Mesenchymal stem cell (in vitro differentiated cells and primary cell): ENCODE measurements at regions not wholly inside any gene's neighbourhood (a gene's known extent, or its start where the extent isn't known, plus 50 kb on each side); places are given as distances from the start of the nearest gene placed in this dataset.

Experiments used
- DNase-seq: peaks from one replicate; pipeline ENCODE4 v3.0.0-alpha.2; 2013
- H2AFZ ChIP-seq: one replicate; pipeline ENCODE4 v1.6.1; 2013; ENCODE audit warnings: low read depth, mild to moderate bottlenecking, control low read depth, inconsistent platforms, low read length, moderate library complexity
- H2AK5ac ChIP-seq: 2 replicates; pipeline ENCODE4 v1.6.1; 2013; ENCODE audit warnings: low read length, moderate library complexity, mild to moderate bottlenecking, inconsistent platforms; ENCODE audit not compliant: severe bottlenecking
- H2BK120ac ChIP-seq: one replicate; pipeline ENCODE4 v1.6.1; 2013; ENCODE audit warnings: low read depth, mild to moderate bottlenecking, inconsistent platforms, low read length, moderate library complexity
- H2BK12ac ChIP-seq, 2 experiments: one replicate each; pipeline ENCODE4 v1.6.1; 2013; ENCODE audit warnings: inconsistent platforms in 2 of 2, low read length in 2 of 2, mild to moderate bottlenecking in 2 of 2, moderate library complexity in 2 of 2, control low read depth in 1 of 2
- H2BK15ac ChIP-seq: one replicate; pipeline ENCODE4 v1.6.1; 2013; ENCODE audit warnings: mild to moderate bottlenecking, low read depth, inconsistent platforms; ENCODE audit not compliant: poor library complexity, severe bottlenecking
- H2BK5ac ChIP-seq: 2 replicates; pipeline ENCODE4 v1.6.1; 2013; ENCODE audit warnings: low read depth, mild to moderate bottlenecking, low read length, control low read depth, inconsistent platforms; ENCODE audit not compliant: poor library complexity, severe bottlenecking
- H3K14ac ChIP-seq, 2 experiments: one replicate each; pipeline ENCODE4 v1.6.1; 2013; ENCODE audit warnings: inconsistent platforms in 2 of 2, low read length in 2 of 2, control low read depth in 1 of 2, mild to moderate bottlenecking in 1 of 2, moderate library complexity in 1 of 2
- H3K18ac ChIP-seq, 2 experiments: one replicate each; pipeline ENCODE4 v1.6.1; 2013; ENCODE audit warnings: inconsistent platforms in 2 of 2, low read length in 2 of 2, control low read depth in 1 of 2, low read depth in 1 of 2, mild to moderate bottlenecking in 1 of 2
- H3K23ac ChIP-seq, 2 experiments: one replicate each; pipeline ENCODE4 v1.6.1; 2013; ENCODE audit warnings: inconsistent platforms in 2 of 2, low read length in 2 of 2, mild to moderate bottlenecking in 2 of 2, moderate library complexity in 2 of 2, control low read depth in 1 of 2
- H3K27ac ChIP-seq: 2 replicates; pipeline ENCODE4 v1.5.1; 2013; ENCODE audit warnings: mild to moderate bottlenecking, moderate library complexity, low read length, control low read depth, inconsistent platforms; ENCODE audit not compliant: poor library complexity, severe bottlenecking
- H3K27me3 ChIP-seq, 2 experiments: 2 replicates each; pipeline versions ENCODE4 v1.6.1 to v1.7.0; 2013; ENCODE audit warnings: low read length in 2 of 2, mild to moderate bottlenecking in 2 of 2, moderate library complexity in 2 of 2, control low read depth in 1 of 2, inconsistent platforms in 1 of 2; ENCODE audit not compliant: control insufficient read depth in 1 of 2, insufficient read depth in 1 of 2
- H3K36me3 ChIP-seq, 2 experiments: 2 replicates each; pipeline versions ENCODE4 v1.6.1 to v1.7.0; 2013; ENCODE audit warnings: low read length in 2 of 2, control low read depth in 1 of 2, inconsistent platforms in 1 of 2, low read depth in 1 of 2, mild to moderate bottlenecking in 1 of 2; ENCODE audit not compliant: insufficient read depth in 2 of 2, control insufficient read depth in 1 of 2
- H3K4ac ChIP-seq, 2 experiments: one replicate each; pipeline ENCODE4 v1.6.1; 2013; ENCODE audit warnings: inconsistent platforms in 2 of 2, low read length in 2 of 2, mild to moderate bottlenecking in 2 of 2, moderate library complexity in 2 of 2, control low read depth in 1 of 2, low read depth in 1 of 2
- H3K4me1 ChIP-seq: 2 replicates; pipeline ENCODE4 v1.6.1; 2013; ENCODE audit warnings: low read depth, low read length, control low read depth; ENCODE audit not compliant: control insufficient read depth, insufficient read depth
- H3K4me2 ChIP-seq: 2 replicates; pipeline ENCODE4 v1.6.1; 2013; ENCODE audit warnings: low read length, mild to moderate bottlenecking, inconsistent platforms; ENCODE audit not compliant: poor library complexity, severe bottlenecking
- H3K4me3 ChIP-seq, 2 experiments: 2 replicates each; pipeline versions ENCODE4 v1.5.1 to v1.7.0; 2013; ENCODE audit warnings: low read length in 2 of 2, mild to moderate bottlenecking in 2 of 2, control low read depth in 1 of 2, low read depth in 1 of 2; ENCODE audit not compliant: insufficient read depth in 1 of 2
- H3K79me1 ChIP-seq: replicated peaks from 2 replicates; pipeline ENCODE4 v1.6.1; 2013; ENCODE audit warnings: mild to moderate bottlenecking, control low read depth, low read length, inconsistent platforms; ENCODE audit not compliant: poor library complexity, severe bottlenecking
- H3K9ac ChIP-seq: 2 replicates; pipeline ENCODE4 v1.7.0; 2013; ENCODE audit warnings: mild to moderate bottlenecking, low read length, moderate library complexity
- H3K9me3 ChIP-seq: 2 replicates; pipeline ENCODE4 v1.7.0; 2013; ENCODE audit warnings: mild to moderate bottlenecking, low read length; ENCODE audit not compliant: control insufficient read depth
- H4K8ac ChIP-seq: one replicate; pipeline ENCODE4 v1.6.1; 2013; ENCODE audit warnings: inconsistent platforms, mild to moderate bottlenecking, low read length, moderate library complexity
- H4K91ac ChIP-seq: one replicate; pipeline ENCODE4 v1.6.1; 2013; ENCODE audit warnings: mild to moderate bottlenecking, low read length, inconsistent platforms
- WGBS: methylation state at CpG from one replicate; pipeline ENCODE4 v1.1.7; 2013; ENCODE audit warnings: mixed read lengths; 5-methylcytosine and 5-hydroxymethylcytosine counted together

- Histone ChIP-seq H3K36me3 (no peaks in the 10 kb centered on the region), H3K9ac (no peak overlapping the region), H3K27me3 (peaks cover 11 to 73% of the 10 kb centered on the region in 2 experiments), H2BK5ac (no peak overlapping the region), H2AFZ (no peak overlapping the region), H3K18ac (no peak overlapping the region), H2AK5ac (no peak overlapping the region), H3K79me1 (no peaks in the 10 kb centered on the region), H4K8ac (no peak overlapping the region), H3K9me3 (no peaks in the 10 kb centered on the region), H2BK15ac (no peak overlapping the region), H3K4me1 (no peaks in the 10 kb centered on the region), H3K4me2 (no peak overlapping the region), H2BK12ac (no peak overlapping the region), H3K27ac (no peak overlapping the region), H3K4ac (no peak overlapping the region), H4K91ac (no peak overlapping the region), H3K4me3 (no peak overlapping the region), H2BK120ac (no peak overlapping the region), H3K14ac (no peak overlapping the region), H3K23ac (no peak overlapping the region)
- no peak for DNase-seq
- WGBS, result 95% methylated on average over 6 of the region's 8 CpGs
Observed at GRCh38 chr12:111155521-111155920, 213.4 kb downstream of the PHETA1 start.

GRCh38 chr12:111155020-111155419, 213.9 kb downstream of the PHETA1 start:
- Histone ChIP-seq H3K9me3 (no peaks in the 10 kb centered on the region), H3K4me1 (no peaks in the 10 kb centered on the region), H2BK15ac (no peak overlapping the region), H3K79me1 (no peaks in the 10 kb centered on the region), H3K27ac (no peak overlapping the region), H3K27me3 (peaks cover 16 to 72% of the 10 kb centered on the region in 2 experiments), H3K4ac (no peak overlapping the region), H2AK5ac (no peak overlapping the region), H4K91ac (no peak overlapping the region), H2BK5ac (no peak overlapping the region), H2BK120ac (no peak overlapping the region), H2AFZ (no peak overlapping the region), H3K23ac (no peak overlapping the region), H3K4me2 (no peak overlapping the region), H3K9ac (no peak overlapping the region), H3K14ac (no peak overlapping the region), H3K4me3 (no peak overlapping the region), H3K36me3 (no peaks in the 10 kb centered on the region), H4K8ac (no peak overlapping the region), H2BK12ac (no peak overlapping the region), H3K18ac (no peak overlapping the region)
- WGBS, result 76% methylated on average over 3 of the region's 3 CpGs
- no peak for DNase-seq

- H3K4ac ChIP-seq, result no peak overlapping the region
- H2AFZ ChIP-seq, result no peak overlapping the region
- no peak overlapping the region for H2AK5ac ChIP-seq
- no peak overlapping the region for H3K4me2 ChIP-seq
- no peak overlapping the region for H2BK5ac ChIP-seq
- no peak overlapping the region for H3K27ac ChIP-seq
- 72% methylated on average over 18 of the region's 19 CpGs for WGBS
- no peak overlapping the region for H3K4me3 ChIP-seq
- H3K18ac ChIP-seq, result no peak overlapping the region
- H3K14ac ChIP-seq, result no peak overlapping the region
- H2BK15ac ChIP-seq, result no peak overlapping the region
- H4K91ac ChIP-seq, result no peak overlapping the region
- no peak overlapping the region for H3K9ac ChIP-seq
- H2BK120ac ChIP-seq, result no peak overlapping the region
- H4K8ac ChIP-seq, result no peak overlapping the region
- H2BK12ac ChIP-seq, result no peak overlapping the region
- no peaks in the 10 kb centered on the region for H3K4me1 ChIP-seq
- peaks cover 22 to 77% of the 10 kb centered on the region in 2 experiments for H3K27me3 ChIP-seq
- no peak overlapping the region for H3K23ac ChIP-seq
- H3K36me3 ChIP-seq, result no peaks in the 10 kb centered on the region
- H3K79me1 ChIP-seq, result no peaks in the 10 kb centered on the region
- DNase-seq, result no peak
- H3K9me3 ChIP-seq, result no peaks in the 10 kb centered on the region
Observed at GRCh38 chr12:111154147-111154834, 214.6 kb downstream of the PHETA1 start.

DNA sequence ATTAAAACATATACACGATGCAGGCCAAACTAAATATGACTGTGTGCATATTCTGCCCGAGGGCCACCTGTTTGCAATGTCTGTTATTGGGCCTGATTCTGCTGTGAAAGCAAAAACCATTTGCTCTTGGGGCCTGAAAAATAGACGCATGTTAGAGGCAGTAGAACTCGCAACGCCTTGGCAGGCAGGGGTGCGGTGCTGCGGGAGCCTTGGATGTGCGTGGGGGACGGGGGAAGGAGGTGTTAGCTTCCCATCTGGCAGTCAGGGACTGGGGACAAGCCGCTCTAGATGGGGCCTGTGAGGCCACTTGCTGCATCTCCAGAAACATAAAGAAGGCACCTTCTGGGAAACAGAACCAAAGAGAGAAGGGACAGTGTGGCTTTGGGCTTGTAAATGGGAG, 216.3 kb downstream of the PHETA1 start:
- no peak overlapping the region for H3K14ac ChIP-seq
- H3K4me3 ChIP-seq, result no peak overlapping the region
- no peaks in the 10 kb centered on the region for H3K9me3 ChIP-seq
- no peaks in the 10 kb centered on the region for H3K4me1 ChIP-seq
- H3K23ac ChIP-seq, result no peak overlapping the region
- no peak overlapping the region for H3K27ac ChIP-seq
- H4K91ac ChIP-seq, result no peak overlapping the region
- no peak overlapping the region for H3K18ac ChIP-seq
- H3K4me2 ChIP-seq, result no peak overlapping the region
- H3K27me3 ChIP-seq, result peaks cover 22 to 72% of the 10 kb centered on the region in 2 experiments
- no peaks in the 10 kb centered on the region for H3K36me3 ChIP-seq
- DNase-seq, result no peak
- H2BK15ac ChIP-seq, result no peak overlapping the region
- no peak overlapping the region for H2AK5ac ChIP-seq
- H2BK120ac ChIP-seq, result no peak overlapping the region
- no peak overlapping the region for H4K8ac ChIP-seq
- no peak overlapping the region for H3K9ac ChIP-seq
- no peak overlapping the region for H3K4ac ChIP-seq
- 76% methylated on average over 10 of the region's 10 CpGs for WGBS
- no peak overlapping the region for H2BK5ac ChIP-seq
- no peak overlapping the region for H2AFZ ChIP-seq
- no peak overlapping the region for H2BK12ac ChIP-seq
- H3K79me1 ChIP-seq, result no peaks in the 10 kb centered on the region
